Panc1 (cell line): ENCODE measurements at regions not wholly inside any gene's neighbourhood (a gene's known extent, or its start where the extent isn't known, plus 50 kb on each side); places are given as distances from the start of the nearest gene placed in this dataset.

Source experiments
- POLR2AphosphoS5 ChIP-seq: IDR thresholded peaks from 2 replicates; pipeline ENCODE4 v1.6.1; 2012; ENCODE audit warnings: mild to moderate bottlenecking, low read depth, low read length, moderate library complexity
- TF ChIP-seq, protein P1 (sequence below): fragments of 450-650 bp; IDR thresholded peaks from 2 replicates; pipeline ENCODE4 v1.5.1; 2017; ENCODE audit warnings: mild to moderate bottlenecking
- TF ChIP-seq, protein P2 (sequence below), 2 experiments: IDR thresholded peaks; 2 replicates each; pipeline ENCODE4 v1.6.1; 2011 to 2012; ENCODE audit warnings: low read depth in 2 of 2, control low read depth in 1 of 2, low read length in 1 of 2, mild to moderate bottlenecking in 1 of 2, moderate library complexity in 1 of 2; ENCODE audit not compliant: insufficient read depth in 1 of 2

DNA sequence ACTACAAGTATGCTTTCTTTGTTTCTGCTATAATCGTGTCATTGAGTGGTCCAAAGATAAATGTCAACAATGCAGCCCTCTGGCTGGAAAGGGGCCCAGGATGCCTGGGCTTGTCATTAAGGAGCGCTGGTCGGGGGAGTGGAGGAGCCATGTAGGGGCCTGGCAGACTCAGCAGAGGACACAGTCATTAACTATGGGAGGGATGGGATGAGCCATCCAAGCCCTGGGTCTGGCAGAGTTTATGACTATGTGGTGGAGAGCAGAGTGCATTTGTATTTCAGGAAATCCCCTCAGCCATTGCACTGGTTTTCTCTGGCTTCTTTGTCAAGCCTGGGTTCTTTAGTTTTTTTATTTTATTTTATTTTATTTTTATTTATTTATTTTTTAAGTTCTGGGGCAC, 243.1 kb downstream of the C12orf75 start:
- TF ChIP-seq, protein P1, sequence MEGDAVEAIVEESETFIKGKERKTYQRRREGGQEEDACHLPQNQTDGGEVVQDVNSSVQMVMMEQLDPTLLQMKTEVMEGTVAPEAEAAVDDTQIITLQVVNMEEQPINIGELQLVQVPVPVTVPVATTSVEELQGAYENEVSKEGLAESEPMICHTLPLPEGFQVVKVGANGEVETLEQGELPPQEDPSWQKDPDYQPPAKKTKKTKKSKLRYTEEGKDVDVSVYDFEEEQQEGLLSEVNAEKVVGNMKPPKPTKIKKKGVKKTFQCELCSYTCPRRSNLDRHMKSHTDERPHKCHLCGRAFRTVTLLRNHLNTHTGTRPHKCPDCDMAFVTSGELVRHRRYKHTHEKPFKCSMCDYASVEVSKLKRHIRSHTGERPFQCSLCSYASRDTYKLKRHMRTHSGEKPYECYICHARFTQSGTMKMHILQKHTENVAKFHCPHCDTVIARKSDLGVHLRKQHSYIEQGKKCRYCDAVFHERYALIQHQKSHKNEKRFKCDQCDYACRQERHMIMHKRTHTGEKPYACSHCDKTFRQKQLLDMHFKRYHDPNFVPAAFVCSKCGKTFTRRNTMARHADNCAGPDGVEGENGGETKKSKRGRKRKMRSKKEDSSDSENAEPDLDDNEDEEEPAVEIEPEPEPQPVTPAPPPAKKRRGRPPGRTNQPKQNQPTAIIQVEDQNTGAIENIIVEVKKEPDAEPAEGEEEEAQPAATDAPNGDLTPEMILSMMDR = no peak
- TF ChIP-seq, protein P2, sequence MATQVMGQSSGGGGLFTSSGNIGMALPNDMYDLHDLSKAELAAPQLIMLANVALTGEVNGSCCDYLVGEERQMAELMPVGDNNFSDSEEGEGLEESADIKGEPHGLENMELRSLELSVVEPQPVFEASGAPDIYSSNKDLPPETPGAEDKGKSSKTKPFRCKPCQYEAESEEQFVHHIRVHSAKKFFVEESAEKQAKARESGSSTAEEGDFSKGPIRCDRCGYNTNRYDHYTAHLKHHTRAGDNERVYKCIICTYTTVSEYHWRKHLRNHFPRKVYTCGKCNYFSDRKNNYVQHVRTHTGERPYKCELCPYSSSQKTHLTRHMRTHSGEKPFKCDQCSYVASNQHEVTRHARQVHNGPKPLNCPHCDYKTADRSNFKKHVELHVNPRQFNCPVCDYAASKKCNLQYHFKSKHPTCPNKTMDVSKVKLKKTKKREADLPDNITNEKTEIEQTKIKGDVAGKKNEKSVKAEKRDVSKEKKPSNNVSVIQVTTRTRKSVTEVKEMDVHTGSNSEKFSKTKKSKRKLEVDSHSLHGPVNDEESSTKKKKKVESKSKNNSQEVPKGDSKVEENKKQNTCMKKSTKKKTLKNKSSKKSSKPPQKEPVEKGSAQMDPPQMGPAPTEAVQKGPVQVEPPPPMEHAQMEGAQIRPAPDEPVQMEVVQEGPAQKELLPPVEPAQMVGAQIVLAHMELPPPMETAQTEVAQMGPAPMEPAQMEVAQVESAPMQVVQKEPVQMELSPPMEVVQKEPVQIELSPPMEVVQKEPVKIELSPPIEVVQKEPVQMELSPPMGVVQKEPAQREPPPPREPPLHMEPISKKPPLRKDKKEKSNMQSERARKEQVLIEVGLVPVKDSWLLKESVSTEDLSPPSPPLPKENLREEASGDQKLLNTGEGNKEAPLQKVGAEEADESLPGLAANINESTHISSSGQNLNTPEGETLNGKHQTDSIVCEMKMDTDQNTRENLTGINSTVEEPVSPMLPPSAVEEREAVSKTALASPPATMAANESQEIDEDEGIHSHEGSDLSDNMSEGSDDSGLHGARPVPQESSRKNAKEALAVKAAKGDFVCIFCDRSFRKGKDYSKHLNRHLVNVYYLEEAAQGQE (IDR thresholded peaks at IDR 0.05; ENCODE audit: insufficient read depth in 1 of 2, low read depth in 2 of 2, low read length in 1 of 2) = no peak
- TF ChIP-seq POLR2AphosphoS5 = no peak
